Medulla oblongata (tissue), 1 donor: ENCODE measurements at regions not wholly inside any gene's neighbourhood (a gene's known extent, or its start where the extent isn't known, plus 50 kb on each side); places are given as distances from the start of the nearest gene placed in this dataset.

Experiments
- DNase-seq: peaks from one replicate; pipeline ENCODE4 v3.0.0-alpha.2; 2015; ENCODE audit errors: extremely low spot score

DNA sequence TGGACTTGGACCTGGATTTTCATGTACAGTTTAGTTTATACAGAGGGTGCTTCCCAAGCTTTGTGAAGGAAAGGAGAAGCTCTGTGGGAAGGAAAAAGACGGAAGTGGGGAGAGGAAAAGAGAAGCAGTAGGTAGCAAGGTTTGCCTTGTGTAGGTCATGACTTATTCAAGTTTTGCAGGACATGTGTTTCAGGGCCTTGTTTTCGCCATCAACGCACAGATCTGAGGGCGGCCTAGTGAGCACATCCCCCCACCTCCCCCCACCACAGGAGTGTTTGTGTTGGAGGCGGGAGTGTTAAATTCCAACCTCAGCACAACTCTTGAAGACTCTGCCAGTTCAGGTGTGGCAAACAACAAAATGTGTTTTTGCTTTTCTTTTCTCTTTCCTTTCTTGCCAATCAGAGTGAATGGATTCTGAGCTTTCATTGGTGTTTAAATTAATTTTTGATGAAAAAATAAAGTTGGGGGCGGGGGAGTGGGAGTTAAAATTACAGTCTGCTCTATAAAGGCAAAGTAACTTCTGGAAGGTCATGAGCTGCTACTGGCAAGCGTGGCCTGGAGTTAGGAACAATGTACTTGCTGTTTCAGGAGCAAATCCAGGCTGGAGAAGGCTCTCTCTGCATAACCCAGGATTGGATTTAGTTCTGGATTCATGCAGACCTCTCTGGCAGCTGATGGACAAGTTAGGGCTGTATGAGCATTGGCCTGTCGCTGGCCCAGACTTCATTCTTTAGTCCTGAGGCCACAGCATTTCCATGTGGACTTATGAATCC is 338.5 kb downstream of the CD83 start:
- peak; percentile 16 for DNase-seq

- no peak for DNase-seq
Observed at GRCh38 chr6:14456941-14457340, 339.4 kb downstream of the CD83 start.

DNA sequence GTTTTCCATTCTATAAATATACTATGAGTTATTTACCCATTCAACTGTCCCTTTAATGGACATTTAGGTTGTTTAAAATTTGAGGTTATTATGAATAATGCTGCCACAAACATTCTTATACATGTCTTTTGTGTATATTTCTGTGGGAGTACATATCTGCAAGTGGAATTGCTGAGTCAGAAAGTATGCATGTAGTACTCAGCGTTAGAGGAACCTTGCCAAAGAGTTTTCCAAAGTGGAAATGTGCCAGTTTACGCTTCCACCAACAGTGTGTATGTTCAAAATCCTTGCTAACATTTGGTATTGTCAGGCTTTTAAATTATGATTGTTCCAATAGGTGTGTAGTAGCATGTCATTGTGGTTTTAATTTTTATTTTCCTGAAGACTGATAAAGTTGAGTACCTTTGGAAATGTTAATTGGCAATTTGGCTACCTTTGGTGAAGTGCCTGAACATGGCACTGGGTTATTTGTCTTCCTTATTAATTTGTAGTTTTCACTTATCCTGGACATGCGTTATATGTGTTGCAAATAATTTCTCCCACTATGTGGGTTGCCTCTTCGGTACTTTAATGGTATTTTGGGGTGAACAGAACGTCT is 341.2 kb downstream of the CD83 start:
- no peak for DNase-seq

GRCh38 chr6:14459315-14459714 is 341.7 kb downstream of the CD83 start:
- no peak for DNase-seq

DNA sequence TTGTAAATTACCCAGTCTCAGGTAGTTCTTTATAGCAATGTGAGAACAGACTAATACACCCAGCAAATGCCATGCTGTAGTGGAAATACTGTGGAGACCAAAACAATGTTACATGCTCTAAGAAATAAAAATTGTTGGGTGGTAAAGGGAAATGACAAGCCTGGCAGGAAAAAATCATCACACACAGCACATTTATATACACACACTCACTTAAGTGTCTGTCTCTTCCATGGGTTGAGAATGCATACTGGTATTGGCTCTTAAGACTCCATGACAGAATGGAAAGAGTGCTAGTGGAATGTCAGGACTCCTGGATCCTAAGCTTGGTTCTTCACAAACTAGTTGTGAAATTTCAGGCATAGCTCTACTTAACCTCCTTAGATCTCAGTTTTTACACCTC is 343.0 kb downstream of the CD83 start:
- no peak for DNase-seq

DNA sequence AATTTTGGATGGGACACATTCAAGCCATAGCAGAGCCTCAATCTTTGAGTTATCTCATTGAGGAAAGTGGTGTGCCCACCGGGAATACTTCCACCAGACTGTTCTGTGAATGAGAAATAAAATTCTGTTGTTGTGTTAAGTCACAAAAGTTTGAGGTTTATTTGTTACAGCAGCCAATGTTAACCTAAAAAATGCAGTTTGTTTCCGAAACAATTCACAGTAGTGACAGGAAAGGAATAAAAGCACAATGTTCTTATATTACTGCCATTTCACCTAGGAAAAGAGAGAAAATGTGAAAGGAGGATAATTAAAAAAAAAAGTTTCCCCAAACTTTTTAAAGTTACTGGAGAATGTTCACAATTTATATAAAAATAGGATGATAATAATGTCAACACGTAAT is 344.6 kb downstream of the CD83 start:
- DNase-seq, result no peak

DNA sequence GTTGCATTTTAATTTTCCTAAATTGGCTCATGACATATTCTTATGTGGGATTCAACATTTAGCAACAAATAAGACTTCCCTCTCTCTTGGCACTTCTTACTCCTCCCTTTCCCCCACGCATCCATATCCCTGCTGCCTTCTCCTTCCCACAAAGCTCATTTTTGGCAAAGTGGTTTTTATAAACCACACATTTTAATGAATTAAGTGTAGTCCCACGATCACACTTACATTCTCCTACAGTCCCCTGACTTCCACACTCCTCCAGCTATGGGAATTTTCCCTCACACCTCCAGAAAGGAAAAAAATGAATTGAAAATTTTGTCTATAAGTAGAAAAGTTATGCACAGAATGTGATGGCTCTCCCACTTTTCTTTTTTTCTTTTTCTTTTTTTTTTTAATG is 345.0 kb downstream of the CD83 start:
- DNase-seq, result no peak

GRCh38 chr6:14463110-14463509 is 345.5 kb downstream of the CD83 start:
- DNase-seq, result no peak

DNA sequence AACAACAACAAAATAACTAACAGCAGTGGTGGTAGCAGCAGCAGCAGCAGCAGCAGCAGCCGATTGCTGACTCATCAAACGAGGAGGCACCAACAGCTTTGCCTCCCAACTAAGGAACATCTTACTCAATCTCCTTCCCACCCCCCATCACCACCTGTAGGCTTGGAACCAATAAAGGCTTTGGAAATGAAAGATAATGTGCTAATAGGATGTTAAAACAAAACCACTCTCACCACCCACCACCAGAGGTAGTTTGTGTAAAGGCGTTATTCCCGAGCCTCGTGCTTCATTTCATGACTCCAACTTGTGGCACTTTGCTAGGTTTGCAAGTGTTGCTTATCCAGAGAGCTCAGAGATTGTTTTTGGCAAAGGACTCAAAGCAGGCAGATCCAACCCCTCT is 346.5 kb downstream of the CD83 start:
- no peak for DNase-seq

DNA sequence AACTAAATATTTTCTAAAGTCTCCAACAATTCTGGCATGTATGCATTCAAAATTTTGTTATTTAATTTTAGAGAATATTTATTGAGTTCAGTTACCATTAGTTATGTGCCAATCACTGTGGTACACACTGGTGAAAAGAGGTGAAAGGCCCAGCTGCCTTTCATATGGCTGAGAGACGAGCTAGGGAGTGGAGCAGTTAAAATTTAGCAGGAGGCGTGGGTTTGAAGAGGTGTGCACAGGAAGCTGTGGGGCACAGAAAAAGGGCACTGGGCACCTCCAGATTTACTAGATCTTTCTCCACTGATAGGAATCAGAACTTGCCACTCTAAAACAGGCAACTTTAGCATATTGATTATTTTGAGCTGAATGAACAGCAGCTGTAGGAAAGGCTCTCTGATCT is 347.1 kb downstream of the CD83 start:
- no peak for DNase-seq

DNA sequence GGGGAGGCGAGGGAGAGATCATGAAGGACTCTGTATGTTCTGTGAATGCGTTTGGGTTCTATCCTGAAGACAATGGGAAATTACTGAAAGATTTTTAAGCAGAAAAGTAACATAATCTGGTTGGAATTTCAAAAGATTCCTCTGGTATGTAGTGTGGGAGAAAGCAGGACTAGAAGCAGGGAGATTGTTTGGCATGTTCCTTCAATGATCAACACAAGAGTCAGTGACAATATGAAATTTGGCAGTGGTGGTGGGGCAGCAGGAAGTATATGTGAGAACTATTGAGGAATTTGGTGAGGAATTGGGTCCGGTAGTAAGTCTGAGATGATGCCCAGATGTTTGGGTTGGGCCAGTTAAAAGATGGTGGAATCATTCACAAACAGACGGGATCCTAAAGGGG is 348.7 kb downstream of the CD83 start:
- no peak for DNase-seq

GRCh38 chr6:14467591-14467990 is 350.0 kb downstream of the CD83 start:
- no peak for DNase-seq

DNA sequence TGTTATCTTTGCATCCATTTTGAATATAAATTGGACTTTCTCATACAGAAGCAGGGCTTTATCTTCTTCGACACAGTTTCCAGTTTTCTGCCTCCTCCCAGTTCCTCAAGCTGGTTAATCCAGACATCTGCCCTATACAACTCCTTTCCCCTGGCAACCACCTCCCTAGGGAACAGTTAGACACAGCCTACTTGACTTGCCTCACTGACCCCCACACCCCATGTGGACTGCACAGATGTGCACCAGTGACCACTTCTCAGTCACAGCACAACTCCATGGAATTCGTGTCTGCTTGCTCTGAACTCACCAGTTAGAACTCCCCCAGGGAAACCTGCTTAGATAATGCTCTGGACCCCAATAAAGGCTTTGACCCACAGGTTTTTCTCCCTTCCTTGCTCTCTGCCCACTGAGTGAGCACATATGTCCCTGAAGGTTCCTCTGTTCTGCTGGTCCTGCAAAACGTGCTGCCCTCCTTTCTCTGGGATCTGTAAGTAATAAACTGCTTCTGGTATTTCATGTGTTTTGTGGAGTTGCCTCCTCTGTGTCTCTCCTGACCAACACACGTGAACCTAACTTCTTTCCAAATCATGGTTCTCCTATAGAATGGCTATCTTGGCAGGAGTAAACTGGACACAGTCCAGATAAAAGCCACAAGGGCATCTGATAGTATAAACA is 351.2 kb downstream of the CD83 start:
- no peak for DNase-seq

- DNase-seq, result no peak
Observed at GRCh38 chr6:14470101-14470500, 352.5 kb downstream of the CD83 start.

DNA sequence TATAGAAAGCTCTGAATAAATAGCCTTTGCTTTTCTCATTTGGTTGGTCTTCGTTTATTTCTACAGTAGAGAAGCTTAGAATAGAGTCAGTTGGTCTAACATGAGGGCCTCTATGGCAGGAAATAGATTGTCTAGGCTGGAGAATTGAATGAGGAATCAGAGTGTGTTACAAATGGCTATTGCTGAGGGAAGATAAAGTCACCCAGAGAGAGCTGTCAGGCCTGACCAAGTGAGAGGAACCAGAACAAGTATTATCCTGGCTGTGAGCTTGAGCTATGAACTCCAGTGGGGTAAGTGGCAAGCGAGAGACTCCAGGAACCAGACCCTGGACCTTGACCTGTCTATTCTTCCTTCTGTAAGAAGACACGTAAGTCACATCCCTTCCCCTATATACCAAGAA is 353.1 kb downstream of the CD83 start:
- no peak for DNase-seq

DNA sequence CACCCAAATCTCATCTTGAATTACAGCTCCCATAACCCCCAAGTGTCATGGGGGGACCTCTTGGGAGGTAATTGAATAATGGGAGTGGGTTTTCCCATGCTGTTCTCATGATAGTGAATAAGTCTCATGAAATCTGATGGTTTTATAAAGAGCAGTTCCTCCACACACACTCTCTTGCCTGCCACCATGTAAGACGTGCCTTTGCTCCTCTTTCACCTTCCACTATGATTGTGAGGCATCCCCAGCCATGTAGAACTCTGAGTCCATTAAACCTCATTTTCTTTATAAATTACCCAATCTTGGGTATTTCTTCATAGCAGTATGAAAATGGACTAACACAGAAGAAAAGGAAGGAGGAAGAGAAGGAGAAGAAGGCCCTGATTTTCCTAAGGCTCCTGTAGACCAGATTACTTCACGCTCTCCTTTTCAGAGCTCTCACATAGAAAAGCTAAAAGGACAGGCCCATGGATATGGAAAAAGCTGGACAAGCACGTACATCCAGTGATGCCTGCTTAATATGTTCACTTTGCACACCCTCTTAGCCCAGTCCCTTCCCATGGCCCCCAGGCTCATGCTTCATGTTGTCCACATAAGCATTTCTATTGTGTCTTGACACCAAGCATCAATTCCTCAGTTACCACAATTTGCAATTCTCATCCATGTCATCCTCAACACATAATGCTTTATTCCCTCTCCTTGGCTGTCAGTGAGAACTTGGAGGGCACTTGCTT is 354.8 kb downstream of the CD83 start:
- no peak for DNase-seq

- no peak for DNase-seq
Observed at GRCh38 chr6:14472986-14473337, 355.4 kb downstream of the CD83 start.

GRCh38 chr6:14474816-14475215 is 357.2 kb downstream of the CD83 start:
- DNase-seq, result no peak

- DNase-seq, result no peak
Observed at GRCh38 chr6:14475306-14475705, 357.7 kb downstream of the CD83 start.

GRCh38 chr6:14476793-14477531 is 359.4 kb downstream of the CD83 start:
- peak; percentile 43 for DNase-seq

- no peak for DNase-seq
Observed at GRCh38 chr6:14477559-14477958, 360.0 kb downstream of the CD83 start.
